ENCODE measurements at regions not wholly inside any gene's neighbourhood (a gene's known extent, or its start where the extent isn't known, plus 50 kb on each side); places are given as distances from the start of the nearest gene placed in this dataset.

DNA sequence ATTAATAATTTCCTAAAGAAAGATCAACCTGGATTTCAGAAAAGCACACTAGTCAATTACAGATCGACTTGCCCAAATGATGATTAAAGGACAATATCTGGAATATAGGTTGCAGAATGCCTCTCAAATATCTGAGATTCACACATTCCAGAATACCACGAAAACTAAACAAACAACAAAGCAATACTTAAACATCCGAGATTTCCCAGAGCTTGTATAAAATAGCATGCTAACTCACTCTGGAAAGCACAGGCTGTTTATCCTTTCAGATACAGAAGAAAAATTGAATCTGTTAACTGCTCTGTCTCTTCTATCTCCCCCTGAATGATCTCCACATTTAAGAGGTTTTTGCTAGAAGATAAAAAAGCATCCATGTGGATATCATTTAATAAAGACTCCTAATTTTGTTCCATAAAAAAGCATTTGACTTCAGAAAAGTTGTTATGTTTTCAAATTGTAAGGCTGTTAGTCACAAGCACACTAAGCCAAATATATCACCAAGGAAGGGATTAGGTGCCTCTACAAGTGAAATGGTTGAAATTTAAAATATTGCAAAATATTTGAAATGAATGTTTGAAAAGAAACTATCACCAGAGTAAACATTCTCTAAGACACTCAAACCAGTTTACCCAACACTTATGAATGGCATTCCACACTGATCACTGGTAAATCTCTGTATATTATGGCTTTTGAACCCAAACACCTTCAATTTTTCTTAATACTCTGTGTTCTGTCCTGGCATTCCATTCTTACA, 865.1 kb upstream of the ADAMTS5 start:
- no peak for DNase-seq

DNA sequence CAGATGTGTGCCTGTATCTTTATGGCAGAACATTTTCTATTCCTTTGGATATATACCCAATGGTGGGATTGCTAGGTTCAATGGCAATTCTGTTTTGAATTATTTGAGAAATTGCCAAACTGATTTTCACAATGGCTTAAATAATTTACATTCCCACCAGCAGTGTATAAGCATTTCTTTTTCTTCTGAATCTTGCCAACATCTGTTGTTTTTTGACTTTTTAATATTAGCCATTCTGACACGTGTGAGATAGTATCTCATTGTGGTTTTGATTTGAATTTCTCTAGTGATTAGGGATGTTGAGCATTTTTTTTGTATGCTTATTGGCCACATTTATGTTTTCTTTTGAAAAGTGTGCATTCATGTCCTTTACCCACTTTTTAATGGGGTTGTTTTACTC, 864.3 kb upstream of the ADAMTS5 start:
- no peak for DNase-seq

DNA sequence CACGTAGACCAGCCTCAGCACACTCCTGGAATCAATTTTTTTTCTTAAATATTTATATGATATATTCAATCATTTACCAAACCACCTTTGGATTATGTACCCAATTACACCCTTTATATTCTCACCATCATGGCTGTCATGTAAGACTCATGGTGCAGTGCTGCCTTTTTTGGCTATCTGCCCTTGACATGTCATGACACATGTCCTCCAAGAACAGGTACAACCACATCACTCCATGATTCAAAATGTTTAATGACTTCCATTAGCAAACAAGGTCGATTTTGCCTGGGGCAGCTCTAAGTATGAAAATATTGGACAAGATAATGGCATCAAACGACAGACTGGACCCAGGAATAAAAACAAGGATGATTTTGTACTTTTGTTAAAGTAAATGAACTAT, 861.1 kb upstream of the ADAMTS5 start:
- DNase-seq = peak in 1 of 3 experiments; percentile 57

DNA sequence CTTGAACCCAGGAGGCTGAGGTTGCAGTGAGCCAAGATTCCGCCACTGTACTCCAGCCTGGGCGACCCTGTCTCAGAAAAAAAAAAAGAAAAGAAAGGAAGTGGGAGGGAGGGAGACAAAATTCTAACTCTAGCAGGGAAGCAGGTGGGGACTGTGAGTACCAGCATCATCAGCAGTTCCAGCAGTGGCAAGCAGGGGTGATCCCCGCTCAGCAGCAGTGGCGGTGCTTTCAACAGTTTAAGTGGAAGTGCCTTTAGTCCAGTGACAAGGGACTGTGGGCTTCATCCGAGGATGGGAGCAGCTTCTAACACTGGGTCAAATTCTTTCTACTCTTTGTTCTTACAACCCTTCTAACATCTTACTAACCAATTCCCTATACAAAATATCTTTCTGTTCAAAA, 858.1 kb upstream of the ADAMTS5 start:
- no peak for DNase-seq

DNA sequence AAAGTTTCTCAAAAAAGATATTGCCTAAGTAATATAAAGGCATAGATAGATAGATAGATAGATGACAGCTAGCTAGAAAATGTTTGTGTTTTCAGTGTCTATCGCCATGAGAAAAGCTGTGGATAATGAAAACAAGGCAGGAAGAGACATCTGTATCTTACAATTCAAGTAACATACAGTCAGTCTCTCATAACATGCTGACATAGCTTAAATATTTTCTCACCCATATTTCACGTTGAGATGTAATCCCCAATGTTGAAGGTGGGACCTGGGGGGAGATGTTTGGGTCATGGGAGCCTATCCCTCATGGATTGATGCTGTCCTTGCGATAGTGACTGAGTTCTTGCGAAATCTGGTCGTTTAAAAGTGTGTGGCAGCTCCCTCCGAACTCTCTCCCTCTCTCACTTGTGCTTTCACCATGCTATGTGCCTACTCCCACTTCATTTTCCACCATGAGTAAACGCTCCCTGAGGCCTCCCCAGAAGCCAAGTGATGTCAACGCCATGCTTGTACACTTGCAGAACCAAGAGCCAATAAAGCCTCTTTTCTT, 856.8 kb upstream of the ADAMTS5 start:
- no peak for DNase-seq

DNA sequence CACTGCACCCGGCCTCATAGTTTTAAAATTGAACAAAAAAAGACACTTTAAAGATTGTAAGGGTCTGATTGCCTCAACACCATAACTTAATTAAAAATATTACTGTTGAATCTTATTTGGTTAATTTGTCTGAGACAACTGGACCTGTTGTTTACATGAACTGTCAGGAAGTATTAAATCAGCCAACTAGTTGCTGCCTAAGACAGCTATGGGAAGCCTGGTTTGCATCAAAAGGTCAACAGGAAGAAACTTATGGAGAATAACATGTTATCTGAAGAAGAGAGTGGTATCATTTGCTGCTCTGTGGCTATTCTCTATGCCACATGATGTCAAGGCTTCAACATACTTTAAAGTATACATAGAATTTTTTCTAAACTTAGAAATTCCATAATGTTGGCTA, 853.5 kb upstream of the ADAMTS5 start:
- no peak for DNase-seq

DNA sequence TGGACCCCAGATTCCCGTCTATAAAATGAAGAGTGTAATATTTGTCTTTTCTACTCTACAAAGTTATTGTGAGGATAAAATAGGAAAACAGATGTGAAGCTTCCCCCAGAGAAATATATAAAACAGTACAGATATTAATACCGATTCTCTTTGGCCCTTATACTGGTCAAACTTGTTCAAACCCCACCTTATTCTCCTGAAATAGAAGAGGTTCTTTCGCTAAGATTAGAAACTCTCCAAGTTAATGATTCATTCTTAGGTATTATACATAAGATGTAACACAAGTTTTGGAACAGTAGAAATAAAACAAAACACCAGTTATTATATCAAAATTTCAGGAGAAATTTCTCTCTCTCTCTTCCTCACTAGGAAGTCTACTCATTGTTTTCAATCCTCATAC, 852.4 kb upstream of the ADAMTS5 start:
- no peak for DNase-seq

DNA sequence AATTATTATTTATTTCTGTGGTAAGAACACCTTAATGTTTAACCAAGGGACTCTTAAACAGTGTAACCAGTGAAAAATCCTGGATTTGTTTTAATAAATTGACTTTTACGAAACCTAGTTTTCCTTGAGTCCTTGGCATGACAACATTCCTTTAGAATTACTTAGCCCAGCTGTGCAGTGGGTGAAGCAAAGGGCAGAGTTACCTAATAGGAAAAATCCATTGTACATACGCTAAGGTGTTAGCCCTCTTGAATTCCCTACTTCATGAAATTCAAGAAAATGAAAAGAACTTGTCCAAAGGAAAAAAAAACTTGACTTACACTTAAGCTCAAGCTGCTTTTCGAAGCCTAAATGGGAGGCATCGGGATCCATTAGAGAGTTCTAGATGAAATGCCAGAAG, 852.0 kb upstream of the ADAMTS5 start:
- no peak for DNase-seq

DNA sequence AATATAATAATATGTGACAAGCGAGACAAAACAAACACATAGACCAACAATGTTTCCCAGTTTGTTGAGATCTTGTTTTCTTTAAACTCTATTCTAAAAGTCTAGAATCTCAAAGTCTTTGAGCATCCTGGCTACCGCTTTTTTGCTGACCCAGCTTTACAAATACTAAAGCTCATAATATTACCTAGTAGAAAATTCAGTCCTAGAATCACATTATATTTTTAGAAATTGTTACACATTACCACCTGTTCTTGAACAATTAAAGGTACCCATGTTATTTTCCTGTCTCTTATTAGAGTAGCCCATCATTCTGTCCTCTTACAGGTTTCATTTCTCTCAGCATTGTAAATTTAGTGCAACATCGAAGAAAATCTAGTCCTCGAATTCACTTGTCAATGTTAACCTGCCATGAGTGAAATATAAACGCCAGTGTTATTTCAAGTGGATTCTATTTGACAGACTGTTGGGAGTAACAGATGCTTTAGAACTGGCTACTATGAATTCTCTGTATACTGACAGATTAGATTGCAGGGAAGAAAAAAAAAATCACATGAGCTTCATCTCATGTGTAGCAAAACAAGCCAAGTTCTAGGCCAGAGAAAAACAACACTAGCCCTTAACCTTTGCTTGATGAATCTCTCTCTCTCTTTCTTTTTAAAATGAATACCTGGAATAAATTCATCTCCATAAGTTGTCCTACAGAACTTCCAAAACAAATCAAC, 851.2 kb upstream of the ADAMTS5 start:
- DNase-seq = peak in 1 of 3 experiments; percentile 26

DNA sequence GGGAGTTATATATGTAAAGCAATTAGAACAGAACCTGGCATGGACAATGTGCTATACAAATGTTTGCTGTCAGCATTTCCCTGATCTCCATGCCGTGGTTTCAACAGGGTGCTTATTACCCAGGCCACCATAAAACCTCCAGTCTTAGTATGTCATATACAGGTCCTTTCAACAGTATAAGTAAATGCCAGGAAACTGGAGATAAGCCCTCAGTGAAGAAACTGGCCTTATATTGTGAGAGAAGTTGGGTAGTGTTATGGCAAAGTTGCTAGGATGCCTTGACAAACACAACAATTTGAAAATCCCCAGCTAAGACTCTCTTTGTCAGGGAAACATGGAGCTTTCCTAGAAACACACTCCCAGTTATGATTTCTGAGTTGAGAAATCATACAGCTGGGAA, 850.2 kb upstream of the ADAMTS5 start:
- no peak for DNase-seq

DNA sequence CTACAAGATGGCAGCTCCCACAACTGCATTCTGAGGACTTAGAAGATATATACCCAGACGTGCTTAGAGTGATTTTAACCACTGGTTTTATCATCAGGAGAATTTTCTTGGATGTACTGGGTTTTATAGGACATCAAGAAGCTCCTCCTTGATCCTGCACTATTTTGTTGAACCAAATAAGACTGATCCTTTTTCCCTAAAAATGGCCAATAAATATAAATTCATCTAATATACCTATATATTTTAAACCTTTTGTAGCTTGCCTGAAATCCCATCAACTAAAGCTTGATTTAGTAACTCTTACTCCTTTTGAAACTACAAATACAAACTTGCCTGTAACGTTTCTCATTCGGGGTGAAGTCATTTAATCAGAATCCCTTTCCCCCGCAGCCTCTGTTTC, 849.4 kb upstream of the ADAMTS5 start:
- DNase-seq = no peak

DNA sequence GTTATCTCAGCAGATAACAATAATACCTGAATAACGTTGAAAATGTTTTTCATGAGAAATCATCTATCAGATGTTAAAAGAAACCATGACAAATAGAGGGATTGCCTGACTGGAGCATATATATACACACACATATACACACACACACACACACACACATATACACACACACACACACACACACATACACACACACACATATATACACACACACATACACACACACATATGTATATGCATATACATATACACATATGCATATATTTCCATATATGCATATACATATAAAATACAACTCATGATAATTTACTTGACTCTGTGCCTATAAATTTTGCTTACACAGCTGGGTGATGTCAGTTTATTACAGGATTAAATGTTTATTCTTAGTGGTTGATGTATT, 847.3 kb upstream of the ADAMTS5 start:
- DNase-seq = no peak

DNA sequence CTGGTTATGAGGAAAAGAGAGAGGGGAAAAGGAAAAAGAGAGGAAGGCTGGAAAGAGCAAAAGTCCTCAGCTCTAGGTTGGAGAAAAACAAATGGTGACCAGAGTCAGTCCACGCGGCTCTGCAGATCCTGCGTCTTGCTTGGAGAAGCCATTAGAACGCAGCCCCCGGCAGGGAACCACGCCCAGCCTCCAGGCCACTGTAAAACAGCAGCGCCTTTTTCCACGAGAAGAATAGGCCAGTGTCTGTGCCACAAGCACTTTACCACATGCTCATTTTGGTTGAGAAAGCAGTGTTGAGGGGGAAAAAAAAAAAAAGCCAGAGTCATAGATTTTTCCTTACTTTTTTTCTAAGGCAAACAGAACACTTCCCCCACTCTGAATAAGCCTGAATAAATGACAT, 846.9 kb upstream of the ADAMTS5 start:
- DNase-seq = no peak

DNA sequence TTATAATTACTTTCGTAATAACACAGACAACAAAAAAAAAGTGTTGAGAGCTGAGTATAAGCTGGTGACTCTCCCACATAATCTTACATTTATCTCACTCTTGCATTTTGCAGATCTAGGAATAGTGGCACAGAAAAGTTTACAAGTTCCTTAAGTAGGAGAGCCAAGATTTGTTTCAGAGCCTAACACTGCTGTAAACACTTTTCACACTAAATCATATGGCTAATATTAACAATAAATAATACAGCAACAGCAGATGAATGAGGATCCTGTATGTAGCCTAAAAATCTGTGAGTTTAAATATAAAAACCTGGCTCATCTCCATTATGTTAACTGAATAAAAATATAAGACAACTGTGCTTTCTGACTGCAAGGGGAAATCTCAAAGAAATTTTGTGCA, 846.5 kb upstream of the ADAMTS5 start:
- DNase-seq = no peak

DNA sequence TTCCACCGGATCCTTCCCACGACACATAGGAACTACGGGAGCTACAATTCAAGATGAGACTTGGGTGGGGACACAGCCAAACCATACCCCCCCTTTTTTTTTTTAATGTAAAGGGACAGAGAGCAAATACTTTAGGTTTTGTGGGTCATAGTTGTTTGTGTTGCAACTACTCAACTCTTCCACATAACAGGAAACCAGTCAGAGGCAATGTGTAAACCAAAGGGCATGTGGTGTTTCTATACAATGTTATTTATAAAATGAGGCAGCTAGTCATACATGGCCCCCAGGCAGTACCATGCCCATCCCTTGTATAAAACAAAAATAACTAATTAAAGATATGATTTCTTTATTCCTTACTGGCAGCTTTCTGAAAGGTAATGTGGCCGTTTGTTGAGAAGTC, 845.4 kb upstream of the ADAMTS5 start:
- no peak for DNase-seq

DNA sequence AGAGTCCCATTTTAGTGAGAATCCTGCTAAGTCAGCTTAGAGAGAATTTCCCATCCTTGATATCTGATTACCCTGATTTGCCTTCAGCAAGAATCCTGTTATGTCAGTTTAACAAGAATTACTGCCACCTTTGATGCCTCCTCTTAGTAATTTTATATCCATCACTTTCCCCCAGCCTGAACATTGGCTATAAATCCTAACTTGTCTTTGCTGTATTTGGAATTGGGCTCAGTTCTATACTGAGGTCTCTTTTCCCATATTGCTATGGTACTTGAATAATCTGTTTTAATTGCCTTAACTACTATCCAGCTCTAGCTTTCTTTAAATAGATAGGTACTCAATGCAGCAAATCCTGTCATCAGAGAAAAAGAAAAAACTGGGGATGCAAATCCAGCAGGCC, 842.0 kb upstream of the ADAMTS5 start:
- no peak for DNase-seq

DNA sequence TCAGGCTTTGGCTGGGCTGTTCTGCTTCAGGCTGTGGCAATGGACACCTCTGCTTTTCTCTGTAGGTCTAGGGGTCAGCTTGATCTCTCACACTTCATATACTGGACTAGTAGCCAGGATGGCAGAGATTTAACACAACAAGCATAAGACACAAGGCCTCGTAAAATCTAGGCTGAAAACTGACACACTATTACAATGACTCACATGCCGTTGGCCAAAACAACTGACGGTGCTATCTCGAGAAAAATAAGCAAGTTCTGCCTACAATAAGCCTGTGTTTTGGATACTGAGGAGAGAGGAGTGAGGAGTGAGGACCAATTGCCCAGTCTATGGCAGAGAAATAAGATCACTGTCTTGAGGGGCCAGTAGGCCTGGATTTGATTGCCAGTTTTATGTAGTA, 840.7 kb upstream of the ADAMTS5 start:
- DNase-seq = no peak

DNA sequence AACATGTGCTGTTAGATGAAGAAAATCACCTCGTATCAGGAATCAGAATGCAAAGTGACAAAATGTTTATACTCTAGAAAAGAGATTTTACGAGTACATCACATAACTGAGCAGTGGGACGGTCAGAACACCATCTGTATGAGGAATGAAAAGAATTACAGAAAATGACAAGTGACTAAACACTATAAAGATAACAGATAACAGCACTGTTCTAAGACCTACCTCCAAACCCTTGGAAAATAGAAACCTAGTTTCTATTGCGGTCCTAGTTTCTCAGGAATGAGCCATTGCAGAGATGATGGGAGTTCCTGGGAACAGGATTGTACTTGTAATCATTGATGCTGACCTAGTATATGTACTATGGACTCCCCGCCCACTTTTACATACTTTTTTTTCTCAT, 839.4 kb upstream of the ADAMTS5 start:
- no peak for DNase-seq

DNA sequence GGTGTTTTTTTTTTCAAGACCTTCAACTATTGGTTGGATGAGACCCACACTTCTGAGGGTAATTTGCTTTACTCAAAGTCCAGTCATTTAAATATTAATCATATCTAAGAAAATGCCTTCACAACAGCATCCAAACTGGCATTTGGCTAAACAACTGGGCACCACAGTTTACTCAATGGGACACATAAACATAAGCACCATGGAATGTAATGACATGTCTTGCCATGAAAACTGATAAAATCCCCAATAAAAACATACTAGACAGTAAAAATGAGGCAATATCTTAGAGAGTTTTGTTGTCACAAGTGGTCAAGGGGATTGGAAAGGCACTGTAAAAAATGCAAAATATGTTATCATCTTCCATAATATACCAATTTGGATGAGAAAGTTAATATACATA, 838.8 kb upstream of the ADAMTS5 start:
- DNase-seq = no peak

DNA sequence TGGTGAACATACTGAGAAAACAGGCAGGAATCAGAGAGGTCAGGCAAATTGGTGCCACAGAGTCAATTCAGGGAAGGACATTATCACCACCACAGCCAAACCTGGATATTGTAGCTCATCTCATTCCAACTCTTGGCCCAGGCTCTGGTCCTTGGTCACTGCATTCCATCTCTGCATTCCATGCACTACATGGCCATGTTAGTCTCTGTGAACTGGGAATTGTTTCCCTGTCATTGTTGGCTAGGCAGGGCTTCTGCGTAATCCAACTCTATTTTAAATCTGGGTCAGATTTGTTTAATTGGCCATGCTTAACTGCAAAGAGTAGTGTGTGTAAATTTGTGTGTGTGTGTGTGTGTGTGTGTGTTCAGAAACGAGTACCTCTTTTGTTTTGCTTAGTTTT, 837.6 kb upstream of the ADAMTS5 start:
- DNase-seq = no peak

DNA sequence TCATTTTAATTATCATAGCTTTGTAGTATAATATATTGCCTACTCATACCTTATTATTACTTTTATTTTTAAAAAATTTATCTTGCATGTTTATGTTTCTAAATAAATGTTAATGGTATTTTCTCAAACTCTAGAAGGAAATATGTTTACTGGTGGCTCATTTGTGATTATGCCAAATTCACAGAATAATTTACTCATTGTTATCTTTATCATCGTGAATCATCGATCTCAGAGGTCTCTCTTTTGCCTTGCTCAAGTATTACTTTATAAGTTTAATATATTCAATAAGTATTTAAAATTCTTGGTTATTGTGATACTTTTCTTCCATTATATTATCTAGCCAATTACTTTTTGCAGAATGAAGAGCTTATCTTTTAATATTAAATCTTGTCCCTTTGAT, 836.7 kb upstream of the ADAMTS5 start:
- no peak for DNase-seq

DNA sequence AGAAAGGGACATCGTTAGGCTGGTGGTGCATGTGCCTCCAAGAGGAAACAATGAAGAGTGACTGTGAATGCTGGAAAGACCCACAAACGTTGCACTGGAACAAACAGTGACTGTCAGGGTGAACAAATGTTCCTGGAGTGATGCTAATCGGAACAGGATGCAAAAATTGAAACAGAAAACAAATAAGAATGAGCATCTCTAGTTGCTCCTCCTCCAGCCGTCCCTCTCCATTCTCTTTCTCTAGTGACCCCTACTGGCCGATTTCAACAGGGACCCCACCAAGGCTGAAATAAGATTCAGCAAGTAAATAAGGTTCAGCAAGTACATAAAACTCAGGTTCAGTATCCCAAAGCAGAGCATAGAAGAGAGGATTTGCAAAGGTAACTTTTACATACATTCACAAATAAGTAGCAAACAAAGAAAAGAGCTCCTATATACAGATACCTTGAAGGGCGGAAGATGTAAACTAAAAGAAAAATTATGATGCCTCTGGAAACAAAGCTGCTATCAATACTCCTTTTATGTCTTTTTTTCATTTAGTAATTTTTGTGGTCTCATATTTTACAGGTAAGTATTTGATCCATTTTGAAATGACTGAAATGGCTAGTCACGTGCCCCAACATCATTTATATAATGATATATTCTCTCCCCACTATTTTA, 836.1 kb upstream of the ADAMTS5 start:
- peak; percentile 12 to 33 (median 25) for DNase-seq

DNA sequence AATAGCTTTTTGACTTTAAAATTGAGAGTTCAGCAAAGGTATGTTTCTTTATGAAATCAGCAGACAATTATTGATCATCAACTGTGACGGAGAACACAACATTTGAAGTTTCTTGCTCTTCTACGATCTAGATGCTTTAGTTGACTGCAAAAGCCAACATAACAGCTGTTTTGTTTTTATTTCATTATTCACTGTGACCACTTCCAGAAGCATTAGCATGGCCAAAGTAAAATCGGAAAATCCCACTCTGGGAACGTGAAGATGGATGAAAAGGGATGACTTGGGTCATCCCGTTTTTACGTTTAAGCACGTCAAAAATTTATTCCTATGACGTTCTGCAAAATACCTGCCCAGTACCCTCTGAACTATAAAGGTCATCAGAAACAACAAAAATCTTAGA, 833.0 kb upstream of the ADAMTS5 start:
- no peak for DNase-seq

DNA sequence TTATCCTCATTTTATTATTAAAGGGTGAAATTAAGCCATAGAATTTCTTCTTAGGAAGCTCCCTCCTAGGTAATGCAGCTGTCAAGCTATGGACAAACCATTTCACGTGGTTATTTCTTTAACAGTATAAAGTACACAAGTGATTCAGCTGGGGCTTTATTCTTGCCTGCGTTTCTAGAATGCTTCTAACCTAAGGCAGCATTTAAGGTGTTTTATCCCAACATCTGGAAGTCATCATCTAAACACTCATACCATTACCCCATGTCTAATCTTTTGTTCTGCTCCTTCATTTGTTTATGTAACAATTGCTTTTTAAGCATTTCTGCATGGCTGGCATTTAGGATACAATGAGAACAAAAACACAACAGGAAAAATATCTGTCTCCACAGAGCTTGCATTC, 829.2 kb upstream of the ADAMTS5 start:
- DNase-seq = peak in 1 of 3 experiments; percentile 52

Measured in NCI-H1417 (cell line).